IPS-NIHi7 (cell line): ENCODE measurements at regions not wholly inside any gene's neighbourhood (a gene's known extent, or its start where the extent isn't known, plus 50 kb on each side); places are given as distances from the start of the nearest gene placed in this dataset.

ENCODE experiments used
- DNase-seq: peaks from one replicate; pipeline ENCODE4 v3.0.0; 2012; ENCODE audit warnings: mixed read lengths; ENCODE audit errors: extremely low spot score

DNA sequence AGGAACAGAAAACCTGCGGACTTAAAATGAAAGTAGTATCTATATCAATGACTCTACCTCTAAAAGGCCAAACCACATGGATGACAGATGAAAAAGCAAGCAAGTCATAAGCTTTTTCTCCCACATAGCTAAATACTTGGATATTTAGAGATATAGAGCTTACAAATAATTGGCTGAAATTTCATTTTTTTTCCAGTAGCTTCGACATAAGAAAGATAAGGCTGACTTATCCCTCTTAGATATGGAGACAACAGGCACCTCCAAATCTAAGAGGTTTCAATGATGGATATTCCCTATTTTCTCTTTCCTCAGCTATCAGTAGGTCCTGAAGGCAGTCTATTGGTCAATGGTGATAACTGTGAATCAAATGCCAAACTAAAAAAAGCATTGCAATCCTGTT, 460.3 kb downstream of the MEIS1 start:
- no peak for DNase-seq

DNA sequence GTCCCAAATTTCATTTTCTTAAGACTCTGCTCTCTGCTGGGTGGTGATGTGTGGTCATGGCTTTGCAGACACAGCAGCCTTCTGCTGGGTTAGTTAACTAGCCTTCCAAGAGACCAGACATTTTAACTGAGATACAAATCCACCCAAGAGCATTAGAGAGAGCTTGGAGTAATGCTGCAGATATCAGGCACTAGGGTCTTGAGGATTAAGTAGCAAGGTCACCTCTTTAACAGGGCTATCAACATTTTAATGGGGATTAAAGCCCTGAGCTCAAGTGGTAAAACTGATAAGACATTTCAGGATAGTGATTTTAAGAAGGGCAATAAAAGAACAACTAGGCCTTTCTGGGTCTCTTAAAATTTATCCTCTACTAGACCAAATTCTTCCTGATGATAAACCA, 461.2 kb downstream of the MEIS1 start:
- DNase-seq: no peak

DNA sequence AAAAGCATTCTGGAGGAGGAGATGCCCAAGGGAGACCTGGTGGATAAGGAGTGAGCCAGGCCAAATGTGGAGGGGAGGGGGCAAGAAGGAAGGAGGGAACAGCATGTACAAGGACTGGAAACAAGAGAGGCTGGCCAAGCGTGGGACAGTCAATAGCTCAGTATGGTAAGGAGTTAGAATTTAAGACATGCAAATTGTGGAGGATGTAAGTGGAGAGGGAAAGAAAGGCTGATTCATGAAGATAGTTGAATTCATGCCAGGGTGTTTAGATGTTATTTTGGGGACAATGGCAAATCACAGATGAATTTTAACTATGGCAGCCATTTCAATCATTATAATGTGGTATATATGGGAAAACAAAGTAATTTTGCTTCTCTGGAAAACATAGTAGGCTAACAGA, 462.3 kb downstream of the MEIS1 start:
- no peak for DNase-seq

DNA sequence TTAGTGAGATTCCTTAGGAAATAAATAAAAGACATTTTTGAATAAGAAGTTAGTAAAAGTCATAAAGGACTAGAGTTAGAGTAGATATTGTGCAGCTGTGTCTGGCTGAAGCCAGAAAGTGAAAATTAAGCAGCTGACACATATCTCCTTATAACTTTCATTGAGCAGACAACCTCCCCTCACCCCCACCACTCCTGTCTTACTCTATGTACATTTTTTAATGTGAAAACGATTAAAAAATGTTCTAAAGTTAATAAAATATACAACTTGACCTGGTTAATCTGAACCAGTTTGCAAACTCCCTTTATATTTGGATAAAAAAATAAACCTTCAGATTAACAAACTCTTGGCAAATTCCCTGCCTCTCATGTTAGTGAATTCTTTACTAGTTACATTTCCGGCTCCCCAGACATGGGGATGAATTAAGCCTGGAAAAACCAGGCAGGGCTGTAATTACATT, 462.8 kb downstream of the MEIS1 start:
- DNase-seq: no peak

DNA sequence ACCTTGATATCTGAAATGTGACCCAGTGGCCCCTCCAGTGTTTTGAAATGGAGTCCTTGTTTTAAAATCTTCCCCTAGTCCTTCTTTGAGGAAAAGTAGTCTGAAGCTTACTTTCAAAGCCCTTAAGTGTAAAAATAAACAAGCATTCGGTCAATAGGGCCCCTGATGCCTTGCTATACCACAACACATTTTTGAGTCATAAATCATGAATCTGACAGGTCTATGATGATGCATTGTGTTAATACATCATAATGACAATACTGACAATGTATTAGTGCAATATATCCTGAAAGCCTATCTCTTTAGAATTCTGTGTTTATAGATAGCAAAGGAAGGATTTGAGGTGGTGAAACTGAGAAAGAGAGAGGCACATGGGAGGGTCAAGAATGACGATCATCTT, 464.2 kb downstream of the MEIS1 start:
- DNase-seq: no peak

DNA sequence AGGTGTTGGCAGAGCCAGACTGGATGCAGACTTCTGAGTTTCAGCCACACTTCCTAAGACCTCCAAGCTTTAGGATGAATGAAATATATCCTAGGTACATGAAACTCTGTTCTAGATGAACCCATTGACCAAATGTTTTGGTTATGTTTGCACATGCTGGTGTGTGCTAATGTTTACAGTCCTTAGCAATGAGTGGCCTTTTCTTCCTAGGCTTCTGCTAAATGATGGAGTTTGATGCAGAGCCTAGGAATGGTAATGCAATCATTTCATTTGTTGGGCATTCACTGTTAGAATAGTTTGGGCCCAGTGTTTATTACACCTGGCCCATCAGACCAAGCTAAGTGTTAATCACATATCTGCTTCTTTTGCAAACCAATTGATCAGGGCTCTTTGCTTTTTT, 464.7 kb downstream of the MEIS1 start:
- DNase-seq: no peak

DNA sequence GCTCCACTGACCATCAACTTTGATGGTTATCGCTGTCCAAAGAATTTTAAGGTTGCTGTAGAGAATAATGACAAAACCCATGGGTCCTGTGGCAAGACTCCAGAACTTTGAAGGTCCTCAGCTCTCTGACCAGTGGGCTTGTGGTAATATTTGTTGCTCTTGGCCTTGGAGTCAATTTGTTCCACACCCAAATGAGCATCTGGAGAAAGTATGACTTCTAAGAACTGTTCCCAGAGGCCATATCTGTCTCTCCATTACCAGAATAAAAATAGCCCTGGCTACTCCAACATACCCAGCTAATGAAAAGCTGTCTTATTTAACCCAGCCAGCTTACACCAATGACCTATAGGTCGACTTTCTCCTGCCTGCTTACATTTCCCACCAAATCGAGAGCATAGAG, 466.4 kb downstream of the MEIS1 start:
- no peak for DNase-seq

DNA sequence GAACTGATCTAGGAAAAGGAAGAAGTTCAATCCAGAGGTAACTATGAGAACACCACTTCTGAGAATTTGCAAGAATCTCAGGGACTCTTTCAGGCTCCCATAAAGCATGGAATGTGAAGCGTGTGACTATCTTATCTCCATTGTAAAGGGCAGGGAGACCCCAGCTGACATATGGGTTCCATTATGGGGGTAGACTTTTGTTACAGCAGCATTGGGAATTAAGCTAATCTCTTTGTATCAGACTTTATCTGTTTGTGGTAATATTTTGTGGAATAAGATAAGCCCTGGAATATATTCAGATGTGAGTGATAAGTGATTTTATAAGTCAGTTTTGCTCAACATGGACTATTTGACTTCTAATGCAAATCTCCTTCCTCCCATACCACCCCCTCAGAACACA, 468.3 kb downstream of the MEIS1 start:
- no peak for DNase-seq

DNA sequence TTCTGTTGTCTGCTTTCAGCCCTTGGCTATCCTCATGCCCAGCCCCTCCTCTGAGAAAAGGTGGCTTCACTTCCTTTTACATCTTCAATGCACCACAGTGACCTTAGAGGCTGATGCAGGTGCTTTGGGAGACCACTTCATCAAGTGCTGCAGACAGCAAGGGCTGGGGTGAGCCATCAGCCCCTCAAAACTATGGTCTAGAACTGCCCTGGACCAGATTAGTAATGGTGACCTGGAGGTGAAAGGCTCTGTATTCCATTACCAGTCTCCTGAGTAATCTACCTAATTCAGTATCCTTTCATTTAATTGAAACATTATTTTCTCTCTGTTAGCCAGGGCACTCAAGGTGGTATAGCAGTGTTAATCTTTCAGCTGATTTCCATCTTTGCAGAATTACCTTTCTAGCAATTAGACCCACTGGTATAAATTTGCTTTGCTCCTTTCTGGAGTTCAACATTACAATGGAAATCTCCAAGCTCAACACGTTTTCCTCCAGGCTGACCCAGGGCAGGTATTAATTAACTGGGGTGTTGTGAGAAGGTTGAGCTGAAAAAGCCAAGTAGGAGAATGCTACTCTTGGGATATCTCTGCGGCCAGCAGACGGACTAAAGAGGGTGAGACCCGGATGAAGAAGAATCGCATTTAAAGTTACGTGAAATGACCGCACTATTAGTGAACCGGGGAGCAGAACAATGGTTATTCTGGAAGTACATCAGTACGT, 469.0 kb downstream of the MEIS1 start:
- no peak for DNase-seq

DNA sequence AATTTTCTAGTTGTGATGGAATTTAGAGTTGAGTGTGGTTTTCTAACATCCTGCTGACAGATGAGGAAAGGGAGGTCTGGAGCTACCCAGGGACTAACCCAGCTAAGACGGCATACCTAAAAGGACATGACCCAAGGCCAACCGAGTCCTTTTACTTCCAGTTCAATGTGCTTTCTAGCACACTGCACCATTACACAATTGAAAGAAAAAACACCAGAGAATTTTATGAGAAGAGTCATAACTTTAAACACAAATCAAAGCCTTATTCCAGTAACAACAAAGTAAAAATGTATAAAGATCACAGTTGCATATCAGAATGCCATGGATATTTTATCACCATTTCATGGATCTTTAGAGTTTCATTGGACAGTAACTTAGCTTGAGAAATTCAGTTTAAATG, 480.3 kb downstream of the MEIS1 start:
- no peak for DNase-seq

DNA sequence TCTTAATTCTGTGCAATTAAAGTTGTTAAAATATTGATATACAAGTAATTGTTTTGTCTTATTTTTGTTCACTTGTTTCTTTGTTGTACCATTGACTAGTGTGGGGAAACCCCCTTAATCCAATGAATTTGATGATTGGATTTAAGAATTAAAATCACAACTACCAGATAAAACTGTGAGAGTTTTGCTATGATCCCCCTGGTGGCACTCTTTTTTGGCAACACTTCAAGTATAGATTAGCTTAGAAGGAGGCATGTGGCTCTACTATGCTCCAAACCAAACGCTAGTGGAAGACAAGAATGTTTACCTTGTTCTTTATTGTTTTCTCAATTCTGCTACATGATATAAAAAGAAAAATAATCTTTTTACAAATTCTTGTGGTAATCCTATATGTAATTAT, 477.8 kb upstream of the ETAA1 start:
- no peak for DNase-seq

DNA sequence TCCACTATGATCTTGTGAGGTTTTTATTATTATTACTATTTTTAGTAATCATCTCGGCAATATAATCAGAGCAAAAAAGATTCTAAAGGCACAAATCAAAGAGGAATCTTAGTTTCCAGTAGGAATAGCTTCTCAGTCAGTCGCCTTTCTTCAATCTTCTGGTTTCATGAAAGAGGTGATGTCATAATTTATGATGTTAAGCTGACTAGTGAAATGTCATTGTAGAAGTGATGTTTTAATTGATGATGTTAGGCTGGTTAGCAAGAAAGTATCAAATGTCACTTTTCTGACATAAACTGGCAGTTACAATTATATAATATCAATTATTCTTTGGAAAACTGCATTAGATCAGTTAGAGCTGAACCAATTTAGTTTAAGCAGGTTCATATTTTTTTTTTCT, 476.7 kb upstream of the ETAA1 start:
- DNase-seq: no peak

DNA sequence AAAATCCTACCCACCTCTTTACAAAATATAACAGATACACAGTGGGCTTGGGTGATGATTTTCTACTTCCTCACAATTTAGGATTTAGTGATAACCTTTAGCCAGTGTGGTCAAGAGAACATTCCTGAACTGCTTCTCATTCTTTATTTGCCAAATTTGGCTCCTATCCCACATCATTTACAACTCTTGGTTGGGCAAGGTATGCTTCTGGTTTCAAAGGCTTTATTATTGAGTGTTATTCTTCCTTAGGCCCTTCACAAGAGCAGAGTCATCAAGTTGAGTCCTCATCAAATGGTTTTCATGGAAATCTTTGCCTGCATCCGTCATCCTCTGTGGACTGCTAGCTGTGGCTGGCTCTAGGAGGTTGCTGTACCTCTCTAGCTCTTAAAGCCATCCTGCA, 472.0 kb upstream of the ETAA1 start:
- no peak for DNase-seq

DNA sequence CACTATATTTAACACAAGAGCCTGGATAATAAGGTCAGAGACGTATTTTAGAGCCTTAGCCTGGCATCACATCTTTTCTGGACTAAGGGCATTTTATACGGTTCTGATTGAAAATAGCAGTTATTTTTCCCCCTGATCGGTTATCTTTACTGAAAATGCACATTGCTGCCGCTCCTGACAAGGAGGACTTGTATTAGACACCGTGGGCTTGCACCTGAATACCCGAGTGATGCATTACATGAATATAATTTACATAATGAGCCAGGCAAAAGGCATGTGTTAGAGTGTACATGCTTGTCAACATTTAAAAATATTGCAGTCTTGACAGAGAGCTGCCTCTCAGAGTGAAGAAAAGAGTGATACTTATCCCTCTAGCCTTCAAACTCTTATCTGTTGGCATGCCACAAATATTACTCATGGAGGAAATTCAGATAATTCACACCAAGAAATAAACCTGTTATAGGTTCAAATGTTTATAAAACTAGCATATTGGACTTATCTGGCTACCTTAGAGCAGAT, 470.5 kb upstream of the ETAA1 start:
- DNase-seq: no peak

DNA sequence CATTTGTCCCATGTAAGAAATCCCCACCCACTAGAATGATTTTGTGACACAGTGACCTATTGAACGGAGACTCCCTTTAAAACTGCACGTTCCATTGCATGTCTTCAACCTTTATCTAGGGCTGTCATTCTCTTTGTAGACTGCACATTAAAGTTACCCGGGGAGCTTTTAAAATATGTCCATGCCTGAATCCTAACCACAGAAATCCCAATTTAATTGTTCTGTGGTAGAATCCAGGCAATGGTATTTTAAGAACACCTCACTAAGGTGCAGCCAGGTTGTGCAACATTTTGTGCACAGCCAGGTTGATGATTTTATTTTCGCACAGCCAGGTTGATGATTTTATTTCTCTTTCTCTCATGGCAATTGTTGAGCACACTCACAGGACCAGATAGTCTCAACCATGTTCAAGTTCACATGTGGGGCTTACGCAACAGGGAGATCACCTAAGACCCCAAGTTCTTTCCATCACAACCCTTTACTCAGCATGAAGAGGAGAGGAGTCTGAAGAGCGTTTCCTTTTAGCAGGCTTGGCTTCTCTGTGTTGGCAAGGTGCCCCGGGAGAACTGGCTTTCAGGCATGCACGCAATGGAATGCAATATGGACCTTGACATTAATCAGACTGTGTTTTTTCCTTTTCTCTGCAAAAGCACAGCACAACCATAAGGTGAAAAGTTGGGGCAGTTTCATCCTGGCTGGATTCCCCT, 467.3 kb upstream of the ETAA1 start:
- DNase-seq: no peak

DNA sequence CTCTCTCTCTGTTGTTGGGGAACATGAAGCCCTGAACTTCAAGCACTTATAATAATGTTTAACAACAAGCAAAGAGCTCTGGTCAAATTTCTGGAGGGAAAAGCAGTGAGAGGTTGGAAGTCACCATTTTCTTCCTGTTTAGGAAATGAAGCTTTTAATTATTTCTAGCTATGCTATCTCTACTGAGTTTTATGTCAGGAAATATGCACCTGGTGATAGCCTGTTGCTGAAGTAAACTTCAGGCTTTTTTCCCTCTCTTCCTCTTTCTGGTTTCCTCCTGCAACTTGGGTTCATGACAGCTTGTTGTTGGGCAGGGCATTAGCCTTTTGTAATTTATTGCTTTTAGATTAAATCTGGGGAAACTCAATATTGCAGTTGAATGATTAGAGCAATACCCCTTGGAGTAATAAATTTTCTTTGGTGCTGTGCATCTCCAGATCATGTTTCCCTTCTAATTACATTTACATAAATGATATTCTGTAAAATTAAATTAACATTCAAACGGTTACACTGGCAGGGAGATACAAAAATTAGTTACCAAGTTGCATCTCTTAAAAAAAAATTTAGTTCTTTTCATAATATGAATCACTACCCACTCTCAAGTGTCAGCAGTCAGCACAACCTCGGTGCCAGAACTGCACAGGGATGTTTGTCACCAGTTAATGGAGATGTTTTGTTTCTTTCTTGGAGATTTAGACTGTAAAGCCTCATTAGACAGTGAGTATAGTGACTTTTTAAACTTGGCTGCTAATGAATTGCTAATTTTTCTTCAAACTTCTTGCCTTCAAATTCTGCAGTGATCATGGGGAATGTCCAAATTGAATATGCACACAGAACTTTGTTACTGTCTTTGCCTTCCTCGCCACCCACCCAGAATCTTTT, 466.6 kb upstream of the ETAA1 start:
- DNase-seq: no peak

DNA sequence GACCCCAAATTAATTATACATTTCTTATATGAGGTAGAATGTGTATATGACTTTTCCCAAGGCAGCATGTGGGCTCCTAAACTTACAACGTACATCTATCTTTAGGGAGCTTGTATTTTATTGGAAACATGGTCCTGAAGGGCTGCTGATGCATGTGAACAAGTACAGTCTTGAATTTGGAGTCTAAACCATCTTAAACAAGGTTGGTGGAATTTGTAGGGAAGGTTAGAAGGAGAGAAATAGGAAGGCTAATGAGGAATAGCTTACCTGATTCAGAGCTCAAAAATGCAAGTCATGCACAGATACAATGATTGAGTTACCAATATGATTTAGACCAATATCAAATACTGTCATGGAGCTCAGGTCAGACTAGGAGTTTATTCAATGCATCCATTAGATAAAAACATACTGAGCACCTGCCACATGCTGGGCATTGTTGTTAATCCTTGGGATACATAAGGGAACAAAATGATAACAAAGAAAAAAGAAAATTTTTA, 458.6 kb upstream of the ETAA1 start:
- DNase-seq: no peak

DNA sequence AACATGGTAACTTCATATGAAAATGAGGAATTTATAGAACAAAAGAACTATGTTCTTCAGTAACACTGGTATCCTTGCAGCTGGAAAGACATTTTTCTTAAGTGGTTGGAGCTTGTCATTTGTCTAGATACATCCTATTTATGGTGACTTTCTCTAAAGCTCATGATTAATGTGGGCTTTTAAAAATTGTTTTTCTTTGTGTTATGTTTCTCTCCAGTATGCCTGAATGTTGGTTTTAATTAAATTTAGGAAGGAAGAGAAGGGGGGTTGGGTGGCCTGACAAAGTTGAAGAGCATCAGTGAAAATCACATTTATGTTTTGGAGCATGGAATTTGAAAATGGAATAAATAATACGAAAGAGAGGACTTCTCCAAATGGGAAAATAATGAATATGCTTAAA, 457.1 kb upstream of the ETAA1 start:
- DNase-seq: no peak

DNA sequence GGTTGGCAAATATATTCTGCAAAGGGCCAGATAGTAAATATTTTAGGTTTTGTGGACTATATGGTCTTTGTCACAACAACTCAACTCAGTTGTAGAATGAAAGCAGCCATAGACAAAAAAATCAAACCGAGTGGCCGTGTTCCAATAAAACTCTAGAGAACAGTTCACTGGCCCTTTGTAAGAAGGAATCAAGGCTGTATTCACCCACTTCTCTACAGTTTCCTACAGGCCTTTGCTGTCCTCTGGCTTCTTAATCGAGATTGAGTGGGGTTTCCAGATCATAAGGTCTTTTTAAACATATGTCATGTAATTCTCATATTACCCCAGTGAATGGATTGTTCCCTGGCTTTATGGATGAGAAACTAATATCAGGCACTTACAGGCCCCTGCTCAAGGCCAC, 448.9 kb upstream of the ETAA1 start:
- DNase-seq: no peak

DNA sequence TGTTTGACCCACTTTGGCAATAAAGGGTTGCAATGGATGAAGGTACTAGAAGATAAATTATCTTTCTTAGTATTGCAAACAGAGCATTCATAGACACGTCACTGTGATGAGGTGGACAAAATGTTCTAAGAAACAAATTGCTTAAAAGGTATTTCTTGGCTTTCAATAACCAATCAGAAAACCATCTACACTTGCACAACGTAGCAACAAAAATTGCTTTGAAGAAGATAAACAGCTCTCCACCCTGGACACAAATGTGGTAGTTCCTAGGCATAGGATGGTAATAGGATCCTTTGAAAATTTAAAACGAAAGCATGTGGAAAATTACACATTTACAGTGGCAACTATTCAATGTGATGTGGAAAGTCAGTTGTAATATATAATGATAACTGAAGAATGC, 439.9 kb upstream of the ETAA1 start:
- DNase-seq: no peak

DNA sequence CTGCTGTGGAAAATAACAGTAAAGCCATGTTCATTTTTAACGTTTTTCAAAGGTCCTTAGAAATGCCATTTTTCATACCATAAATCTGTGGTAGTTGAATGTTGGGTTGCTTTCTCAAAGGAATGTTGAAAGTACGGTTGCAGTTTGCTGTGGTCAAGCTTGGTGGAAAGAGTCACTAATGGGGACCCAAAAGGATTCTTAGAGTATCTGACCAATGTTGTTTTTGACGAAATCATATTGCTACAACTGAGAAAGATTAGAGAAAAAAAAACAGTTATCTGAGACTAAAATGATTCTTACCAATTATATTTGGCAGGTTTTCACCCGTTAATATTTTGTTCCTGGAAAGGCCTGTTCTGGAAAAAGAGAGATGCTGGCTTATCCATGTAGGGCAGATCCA, 439.5 kb upstream of the ETAA1 start:
- DNase-seq: no peak

DNA sequence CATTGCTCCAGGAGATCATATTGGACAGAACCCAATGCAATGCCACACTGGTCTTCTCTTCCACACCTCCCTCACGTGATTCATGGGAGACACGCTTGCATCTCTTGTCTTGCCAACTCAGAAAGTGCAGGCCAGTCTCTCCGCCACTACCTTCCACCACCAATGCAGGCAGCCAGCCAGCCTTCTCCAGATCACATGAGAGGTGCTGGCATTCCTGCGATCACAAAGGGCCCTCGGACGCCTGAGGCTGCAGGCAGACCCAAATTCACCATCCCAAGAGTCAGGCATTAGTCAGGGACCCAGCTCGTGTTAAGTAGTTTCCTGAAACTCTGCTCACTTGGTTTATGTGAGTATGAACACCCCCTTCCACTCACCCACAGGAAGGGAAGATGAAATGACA, 437.0 kb upstream of the ETAA1 start:
- DNase-seq: no peak
